Hepatocyte (in vitro differentiated cells): ENCODE measurements at regions not wholly inside any gene's neighbourhood (a gene's known extent, or its start where the extent isn't known, plus 50 kb on each side); places are given as distances from the start of the nearest gene placed in this dataset.
A peak's percentile ranks its signal among the peaks of the same experiment; 100 is the strongest.

ENCODE experiments used
- DNase-seq: peaks from one replicate; pipeline ENCODE4 v3.0.0-alpha.2; 2016; ENCODE audit warnings: low spot score
- H2AFZ ChIP-seq: fragments of 200-600 bp; sonication (generic); 2 replicates; pipeline ENCODE4 v1.6.0; 2016; ENCODE audit warnings: antibody characterized with exemption, mild to moderate bottlenecking
- H3K27ac ChIP-seq: fragments of 200-600 bp; sonication (generic); 2 replicates; pipeline ENCODE4 v1.5.1; 2016; ENCODE audit warnings: mild to moderate bottlenecking
- H3K27me3 ChIP-seq: fragments of 200-600 bp; sonication (generic); 2 replicates; pipeline ENCODE4 v1.6.1; 2016
- H3K36me3 ChIP-seq: fragments of 200-600 bp; sonication (generic); replicated peaks from 2 replicates; pipeline ENCODE4 v1.5.1; 2016; ENCODE audit warnings: low read depth; ENCODE audit not compliant: insufficient read depth
- H3K4me1 ChIP-seq: fragments of 200-600 bp; sonication (generic); 2 replicates; pipeline ENCODE4 v1.5.1; 2016; ENCODE audit warnings: mild to moderate bottlenecking, moderate library complexity; ENCODE audit not compliant: insufficient read depth
- H3K4me2 ChIP-seq: fragments of 200-600 bp; sonication (generic); 2 replicates; pipeline ENCODE4 v1.6.0; 2016
- H3K4me3 ChIP-seq: fragments of 200-600 bp; sonication (generic); 2 replicates; pipeline ENCODE4 v1.5.1; 2016; ENCODE audit warnings: mild to moderate bottlenecking
- H3K79me2 ChIP-seq: fragments of 200-600 bp; sonication (generic); 2 replicates; pipeline ENCODE4 v1.6.0; 2017; ENCODE audit warnings: mild to moderate bottlenecking
- H3K9me2 ChIP-seq: fragments of 200-600 bp; sonication (generic); replicated peaks from 2 replicates; pipeline ENCODE4 v1.6.0; 2017; ENCODE audit warnings: mild to moderate bottlenecking; ENCODE audit not compliant: insufficient read depth
- H3K9me3 ChIP-seq: fragments of 200-600 bp; sonication (generic); 2 replicates; pipeline ENCODE4 v1.5.1; 2016; ENCODE audit warnings: low read depth, mild to moderate bottlenecking
- H4K20me1 ChIP-seq: fragments of 200-600 bp; sonication (generic); 2 replicates; pipeline ENCODE4 v1.6.0; 2016; ENCODE audit warnings: mild to moderate bottlenecking; ENCODE audit not compliant: insufficient read depth, poor library complexity, severe bottlenecking
- EZH2 ChIP-seq: fragments of 200-600 bp; sonication (generic); IDR thresholded peaks from 2 replicates; pipeline ENCODE4 v1.6.1; 2016; ENCODE audit warnings: antibody characterized with exemption, mild to moderate bottlenecking, borderline replicate concordance
- EZH2phosphoT487 ChIP-seq: fragments of 200-600 bp; sonication (generic); IDR thresholded peaks from one replicate; pipeline ENCODE4 v1.6.1; 2018; ENCODE audit warnings: antibody characterized with exemption, mild to moderate bottlenecking, low read depth, moderate library complexity; ENCODE audit not compliant: unreplicated experiment, severe bottlenecking
- WGBS: methylation state at CpG from one replicate; pipeline ENCODE4 v1.1.6; 2016; ENCODE audit warnings: low lambda C conversion rate; ENCODE audit errors: missing lambda C conversion rate; 5-methylcytosine and 5-hydroxymethylcytosine counted together
- TF ChIP-seq, protein P1 (sequence below): fragments of 200-600 bp; sonication (generic); IDR thresholded peaks from 2 replicates; pipeline ENCODE4 v1.5.1; 2016; ENCODE audit warnings: antibody characterized with exemption, mild to moderate bottlenecking; ENCODE audit not compliant: poor library complexity

DNA sequence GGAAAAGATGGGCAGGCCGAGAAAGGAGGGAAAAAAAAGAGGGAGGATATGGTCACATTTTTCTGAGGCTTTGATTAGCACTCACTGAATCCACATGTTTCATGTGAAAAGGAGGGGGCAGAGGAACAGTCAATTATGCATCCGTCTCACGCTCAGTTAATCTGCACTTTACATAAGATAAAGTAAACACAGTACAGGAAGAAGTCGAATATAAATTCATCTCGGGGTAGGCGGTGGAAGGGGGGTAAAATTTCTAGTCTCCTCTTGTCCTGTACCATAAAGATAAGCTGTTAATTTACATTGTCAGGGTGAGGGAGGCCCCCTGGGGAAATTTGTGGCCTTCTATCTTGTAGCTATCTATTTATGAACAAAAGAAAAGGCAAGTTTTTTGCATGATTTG is 73.1 kb upstream of the CES5A start:
- whole genome bisulfite sequencing, result 45% methylated on average over 6 of the region's 6 CpGs
- TF ChIP-seq, protein P1, sequence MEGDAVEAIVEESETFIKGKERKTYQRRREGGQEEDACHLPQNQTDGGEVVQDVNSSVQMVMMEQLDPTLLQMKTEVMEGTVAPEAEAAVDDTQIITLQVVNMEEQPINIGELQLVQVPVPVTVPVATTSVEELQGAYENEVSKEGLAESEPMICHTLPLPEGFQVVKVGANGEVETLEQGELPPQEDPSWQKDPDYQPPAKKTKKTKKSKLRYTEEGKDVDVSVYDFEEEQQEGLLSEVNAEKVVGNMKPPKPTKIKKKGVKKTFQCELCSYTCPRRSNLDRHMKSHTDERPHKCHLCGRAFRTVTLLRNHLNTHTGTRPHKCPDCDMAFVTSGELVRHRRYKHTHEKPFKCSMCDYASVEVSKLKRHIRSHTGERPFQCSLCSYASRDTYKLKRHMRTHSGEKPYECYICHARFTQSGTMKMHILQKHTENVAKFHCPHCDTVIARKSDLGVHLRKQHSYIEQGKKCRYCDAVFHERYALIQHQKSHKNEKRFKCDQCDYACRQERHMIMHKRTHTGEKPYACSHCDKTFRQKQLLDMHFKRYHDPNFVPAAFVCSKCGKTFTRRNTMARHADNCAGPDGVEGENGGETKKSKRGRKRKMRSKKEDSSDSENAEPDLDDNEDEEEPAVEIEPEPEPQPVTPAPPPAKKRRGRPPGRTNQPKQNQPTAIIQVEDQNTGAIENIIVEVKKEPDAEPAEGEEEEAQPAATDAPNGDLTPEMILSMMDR, result no peak
- TF ChIP-seq EZH2phosphoT487, result no peak
- TF ChIP-seq EZH2, result no peak
- H3K27me3 ChIP-seq, result peaks cover 5% of the 10 kb centered on the region
- H2AFZ ChIP-seq, result no peak overlapping the region
- no peaks in the 10 kb centered on the region for H3K9me3 ChIP-seq
- DNase-seq, result no peak
- H3K4me1 ChIP-seq, result no peaks in the 10 kb centered on the region
- no peak overlapping the region for H3K27ac ChIP-seq
- no peaks in the 10 kb centered on the region for H3K36me3 ChIP-seq
- H4K20me1 ChIP-seq, result no peaks in the 10 kb centered on the region
- H3K9me2 ChIP-seq, result no peaks in the 10 kb centered on the region
- no peak overlapping the region for H3K4me2 ChIP-seq
- no peak overlapping the region for H3K4me3 ChIP-seq
- H3K79me2 ChIP-seq, result no peaks in the 10 kb centered on the region

DNA sequence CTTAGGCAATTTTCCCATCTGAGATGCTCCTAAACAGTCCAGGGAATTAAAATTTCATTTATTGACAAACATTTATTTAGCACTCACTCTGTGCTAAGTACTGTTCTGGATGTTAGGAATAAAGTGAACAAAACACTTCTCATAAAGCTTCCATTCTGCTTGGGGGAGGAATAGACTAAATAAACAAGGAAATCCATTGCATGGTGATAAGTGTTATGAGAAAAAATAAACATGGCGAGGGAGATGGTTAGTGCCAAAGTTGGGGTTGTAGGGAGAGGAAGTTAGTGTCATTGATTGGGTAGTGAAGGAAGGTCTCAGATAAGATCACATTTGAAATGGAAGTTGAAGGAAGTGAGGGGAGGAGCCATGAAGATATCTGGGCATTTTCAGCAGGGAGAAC is 72.2 kb upstream of the CES5A start:
- no peaks in the 10 kb centered on the region for H3K9me3 ChIP-seq
- H3K4me3 ChIP-seq, result no peak overlapping the region
- no peak overlapping the region for H3K4me2 ChIP-seq
- H3K79me2 ChIP-seq, result no peaks in the 10 kb centered on the region
- H4K20me1 ChIP-seq, result no peaks in the 10 kb centered on the region
- no peak for DNase-seq
- no peaks in the 10 kb centered on the region for H3K36me3 ChIP-seq
- TF ChIP-seq EZH2phosphoT487 (no peak), EZH2 (no peak)
- TF ChIP-seq, protein P1, result no peak
- no peak overlapping the region for H3K27ac ChIP-seq
- H3K27me3 ChIP-seq, result peaks cover 13% of the 10 kb centered on the region
- H3K9me2 ChIP-seq, result no peaks in the 10 kb centered on the region
- no peak overlapping the region for H2AFZ ChIP-seq
- no peaks in the 10 kb centered on the region for H3K4me1 ChIP-seq
- WGBS, result 59% methylated on average over 1 of the region's 1 CpG

DNA sequence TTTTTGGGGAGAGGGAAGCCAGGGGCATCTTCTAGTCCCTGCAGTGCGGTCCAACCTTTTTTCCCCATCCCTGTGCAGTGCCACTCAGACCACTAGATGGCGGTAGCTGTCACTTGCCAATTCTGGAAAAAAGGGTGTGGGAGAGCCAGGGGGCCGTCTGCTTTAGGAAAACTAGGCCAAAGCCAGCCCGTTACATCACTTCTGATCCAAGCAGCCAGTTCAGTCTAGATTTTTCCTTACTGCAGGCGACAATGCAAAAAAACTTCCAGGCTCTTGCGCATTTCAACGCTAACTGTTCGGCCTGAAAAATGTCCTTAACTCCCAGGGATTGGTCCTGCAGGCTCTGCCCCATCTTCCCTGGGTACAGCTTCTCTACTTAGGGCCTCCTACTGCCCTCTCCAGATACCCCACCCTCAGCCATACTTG is 69.2 kb upstream of the CES5A start:
- TF ChIP-seq, protein P1, result peak; percentile 88
- no peak for TF ChIP-seq EZH2phosphoT487
- no peak for TF ChIP-seq EZH2
- no peaks in the 10 kb centered on the region for H3K9me3 ChIP-seq
- H3K4me3 ChIP-seq, result no peak overlapping the region
- no peaks in the 10 kb centered on the region for H3K79me2 ChIP-seq
- no peak overlapping the region for H3K27ac ChIP-seq
- H2AFZ ChIP-seq, result no peak overlapping the region
- no peaks in the 10 kb centered on the region for H3K9me2 ChIP-seq
- peaks cover 23% of the 10 kb centered on the region for H3K27me3 ChIP-seq
- peak; percentile 82 for DNase-seq
- H3K4me1 ChIP-seq, result no peaks in the 10 kb centered on the region
- WGBS, result 45% methylated on average over 8 of the region's 8 CpGs
- H4K20me1 ChIP-seq, result no peaks in the 10 kb centered on the region
- H3K36me3 ChIP-seq, result no peaks in the 10 kb centered on the region
- no peak overlapping the region for H3K4me2 ChIP-seq

DNA sequence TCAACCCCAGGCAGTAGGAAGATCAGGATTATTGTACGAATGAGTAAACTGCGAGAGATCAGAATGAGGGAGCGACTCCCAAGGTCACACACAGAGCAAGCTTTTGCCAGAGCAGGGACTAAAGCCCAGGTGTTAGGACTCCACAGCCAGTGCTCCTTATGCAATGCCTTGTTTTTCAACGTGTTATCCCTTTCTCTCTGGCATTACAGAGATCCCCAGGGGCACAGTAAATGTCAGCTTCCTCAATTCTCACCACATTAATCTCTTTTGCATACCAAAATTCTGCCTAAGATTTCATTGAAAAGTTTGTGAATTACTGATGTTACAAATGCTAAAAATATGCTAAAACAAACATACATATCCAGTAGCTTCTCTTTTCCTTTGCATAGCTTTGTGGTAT is 68.1 kb upstream of the CES5A start:
- no peak for DNase-seq
- Histone ChIP-seq H3K4me2 (no peak overlapping the region), H3K79me2 (no peaks in the 10 kb centered on the region), H3K27me3 (peaks cover 23% of the 10 kb centered on the region), H3K4me1 (no peaks in the 10 kb centered on the region), H2AFZ (no peak overlapping the region), H3K36me3 (no peaks in the 10 kb centered on the region), H3K27ac (no peak overlapping the region), H3K9me2 (no peaks in the 10 kb centered on the region), H3K4me3 (no peak overlapping the region), H4K20me1 (no peaks in the 10 kb centered on the region), H3K9me3 (no peaks in the 10 kb centered on the region)
- TF ChIP-seq, protein P1, result no peak
- TF ChIP-seq EZH2, result no peak
- no peak for TF ChIP-seq EZH2phosphoT487
- 52% methylated on average over 4 of the region's 4 CpGs for WGBS
